ENCODE measurements at regions not wholly inside any gene's neighbourhood (a gene's known extent, or its start where the extent isn't known, plus 50 kb on each side); places are given as distances from the start of the nearest gene placed in this dataset.
A peak's percentile ranks its signal among the peaks of the same experiment; 100 is the strongest.

DNA sequence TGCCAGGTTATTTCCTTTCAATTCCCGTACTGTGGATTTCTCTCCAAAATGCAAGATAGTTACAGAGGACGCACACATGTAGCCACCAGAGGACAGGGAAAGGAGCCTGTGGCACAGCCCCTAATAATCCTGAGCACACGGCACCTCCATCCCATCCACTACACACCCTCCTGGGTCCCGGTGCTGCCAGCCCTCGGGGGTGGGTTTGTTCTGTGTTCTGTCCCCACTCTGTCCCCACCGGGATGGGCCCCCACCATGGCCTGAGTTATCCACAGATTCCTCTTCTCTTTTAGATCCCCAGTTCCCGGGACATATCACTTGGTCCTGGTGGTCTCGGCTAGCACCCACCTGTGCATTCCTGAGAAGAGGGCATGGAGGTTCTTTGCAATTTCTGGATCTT lies 196.9 kb upstream of the PPP2R2D start:
- H3K27ac ChIP-seq = no peak overlapping the region
- DNase-seq (ENCODE audit: low spot score) = peak; percentile 5
- TF ChIP-seq, protein P1, sequence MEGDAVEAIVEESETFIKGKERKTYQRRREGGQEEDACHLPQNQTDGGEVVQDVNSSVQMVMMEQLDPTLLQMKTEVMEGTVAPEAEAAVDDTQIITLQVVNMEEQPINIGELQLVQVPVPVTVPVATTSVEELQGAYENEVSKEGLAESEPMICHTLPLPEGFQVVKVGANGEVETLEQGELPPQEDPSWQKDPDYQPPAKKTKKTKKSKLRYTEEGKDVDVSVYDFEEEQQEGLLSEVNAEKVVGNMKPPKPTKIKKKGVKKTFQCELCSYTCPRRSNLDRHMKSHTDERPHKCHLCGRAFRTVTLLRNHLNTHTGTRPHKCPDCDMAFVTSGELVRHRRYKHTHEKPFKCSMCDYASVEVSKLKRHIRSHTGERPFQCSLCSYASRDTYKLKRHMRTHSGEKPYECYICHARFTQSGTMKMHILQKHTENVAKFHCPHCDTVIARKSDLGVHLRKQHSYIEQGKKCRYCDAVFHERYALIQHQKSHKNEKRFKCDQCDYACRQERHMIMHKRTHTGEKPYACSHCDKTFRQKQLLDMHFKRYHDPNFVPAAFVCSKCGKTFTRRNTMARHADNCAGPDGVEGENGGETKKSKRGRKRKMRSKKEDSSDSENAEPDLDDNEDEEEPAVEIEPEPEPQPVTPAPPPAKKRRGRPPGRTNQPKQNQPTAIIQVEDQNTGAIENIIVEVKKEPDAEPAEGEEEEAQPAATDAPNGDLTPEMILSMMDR (IDR thresholded peaks at IDR 0.05) = no peak
- H3K4me3 ChIP-seq = no peak overlapping the region

GRCh38 chr10:131706476-131706875 lies 194.3 kb upstream of the PPP2R2D start:
- no peak overlapping the region for H3K4me3 ChIP-seq
- TF ChIP-seq, protein P1 (IDR thresholded peaks at IDR 0.05) = no peak
- DNase-seq (ENCODE audit: low spot score) = peak; percentile 40
- H3K27ac ChIP-seq = no peak overlapping the region

GRCh38 chr10:131706952-131707351 lies 193.9 kb upstream of the PPP2R2D start:
- peak; percentile 33 for DNase-seq (ENCODE audit: low spot score)
- TF ChIP-seq, protein P1 (IDR thresholded peaks at IDR 0.05) = no peak
- no peak overlapping the region for H3K27ac ChIP-seq
- H3K4me3 ChIP-seq = no peak overlapping the region

- TF ChIP-seq, protein P1 (IDR thresholded peaks at IDR 0.05) = no peak
- H3K27ac ChIP-seq = no peak overlapping the region
- H3K4me3 ChIP-seq = no peak overlapping the region
- DNase-seq (ENCODE audit: low spot score) = peak; percentile 45
Measured at GRCh38 chr10:131708225-131708880, 192.5 kb upstream of the PPP2R2D start.

- Histone ChIP-seq H3K27ac (no peak overlapping the region), H3K4me3 (no peak overlapping the region)
- TF ChIP-seq, protein P1 (IDR thresholded peaks at IDR 0.05) = no peak
- peak; percentile 24 for DNase-seq (ENCODE audit: low spot score)
Measured at GRCh38 chr10:131710142-131710861, 190.5 kb upstream of the PPP2R2D start.

DNA sequence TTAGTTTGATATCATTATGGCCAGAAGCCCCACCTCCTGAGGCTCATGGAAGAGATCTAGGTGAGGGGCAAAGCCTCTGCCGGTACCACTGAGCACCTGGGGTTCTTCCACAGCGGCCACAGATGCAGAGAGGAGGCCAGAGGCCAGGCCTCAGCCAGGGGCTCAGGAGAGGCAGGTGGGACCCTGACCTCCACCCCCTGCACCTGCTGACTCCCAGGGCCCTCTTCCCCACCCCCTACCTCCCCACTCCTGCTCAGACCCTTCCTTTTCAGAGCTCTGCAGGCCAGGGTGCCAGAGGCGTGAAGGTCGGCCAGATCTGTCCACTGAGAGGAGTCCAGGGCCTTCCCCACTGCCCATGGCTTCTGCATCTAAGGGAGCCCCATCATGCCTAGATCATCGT lies 178.7 kb upstream of the PPP2R2D start:
- H3K27ac ChIP-seq = no peak overlapping the region
- H3K4me3 ChIP-seq = no peak overlapping the region
- TF ChIP-seq, protein P1 (IDR thresholded peaks at IDR 0.05) = no peak
- peak; percentile 54 for DNase-seq (ENCODE audit: low spot score)
